NOMO-1 (cell line): ENCODE measurements at regions not wholly inside any gene's neighbourhood (a gene's known extent, or its start where the extent isn't known, plus 50 kb on each side); places are given as distances from the start of the nearest gene placed in this dataset.
"Not testable (repeated sequence)": the region's sequence is repeated elsewhere in the genome, so short reads cannot be mapped to it uniquely, and the experiment has no call there.

ENCODE experiments used
- DNase-seq, 2 experiments: peaks; one replicate each; lab custom pipeline; 2025; ENCODE audit not compliant: unreplicated experiment in 2 of 2; lab: John Stamatoyannopoulos, UW

- DNase-seq: no peak
These were observed 72.6 kb downstream of the ISX start for GRCh38 chr22:35138521-35138920.

GRCh38 chr22:35140879-35141745 lies 75.2 kb downstream of the ISX start:
- peak in 1 of 2 experiments; percentile 1 for DNase-seq

GRCh38 chr22:35148381-35148780 lies 82.4 kb downstream of the ISX start:
- no peak for DNase-seq

- no peak for DNase-seq
These were observed 83.0 kb downstream of the ISX start for GRCh38 chr22:35148866-35149548.

GRCh38 chr22:35150183-35151107 lies 84.5 kb downstream of the ISX start:
- peak in 1 of 2 experiments; percentile 35 for DNase-seq

GRCh38 chr22:35152316-35152715 lies 86.4 kb downstream of the ISX start:
- no peak for DNase-seq

GRCh38 chr22:35154937-35155387 lies 89.0 kb downstream of the ISX start:
- peak; percentile 19 to 37 for DNase-seq

GRCh38 chr22:35155403-35156025 lies 89.6 kb downstream of the ISX start:
- DNase-seq: no peak

GRCh38 chr22:35156945-35157344 lies 91.0 kb downstream of the ISX start:
- no peak for DNase-seq

- no peak for DNase-seq
These were observed 92.4 kb downstream of the ISX start for GRCh38 chr22:35158336-35158735.

GRCh38 chr22:35159343-35159742 lies 93.4 kb downstream of the ISX start:
- DNase-seq: no peak

- no peak for DNase-seq
These were observed 94.3 kb downstream of the ISX start for GRCh38 chr22:35160268-35160667.

- DNase-seq: not testable (repeated sequence)
These were observed 91.4 kb upstream of the HMGXB4 start for GRCh38 chr22:35165896-35166295.

GRCh38 chr22:35170716-35171697 lies 86.3 kb upstream of the HMGXB4 start:
- DNase-seq: no peak

- no peak for DNase-seq
These were observed 84.9 kb upstream of the HMGXB4 start for GRCh38 chr22:35172442-35172841.

- DNase-seq: no peak
These were observed 83.6 kb upstream of the HMGXB4 start for GRCh38 chr22:35173655-35174054.

GRCh38 chr22:35174401-35175038 lies 82.8 kb upstream of the HMGXB4 start:
- peak in 1 of 2 experiments; percentile 10 for DNase-seq

- DNase-seq: no peak
These were observed 81.9 kb upstream of the HMGXB4 start for GRCh38 chr22:35175392-35175791.

GRCh38 chr22:35177811-35178210 lies 79.5 kb upstream of the HMGXB4 start:
- DNase-seq: no peak
